ENCODE measurements at regions not wholly inside any gene's neighbourhood (a gene's known extent, or its start where the extent isn't known, plus 50 kb on each side); places are given as distances from the start of the nearest gene placed in this dataset.

DNA sequence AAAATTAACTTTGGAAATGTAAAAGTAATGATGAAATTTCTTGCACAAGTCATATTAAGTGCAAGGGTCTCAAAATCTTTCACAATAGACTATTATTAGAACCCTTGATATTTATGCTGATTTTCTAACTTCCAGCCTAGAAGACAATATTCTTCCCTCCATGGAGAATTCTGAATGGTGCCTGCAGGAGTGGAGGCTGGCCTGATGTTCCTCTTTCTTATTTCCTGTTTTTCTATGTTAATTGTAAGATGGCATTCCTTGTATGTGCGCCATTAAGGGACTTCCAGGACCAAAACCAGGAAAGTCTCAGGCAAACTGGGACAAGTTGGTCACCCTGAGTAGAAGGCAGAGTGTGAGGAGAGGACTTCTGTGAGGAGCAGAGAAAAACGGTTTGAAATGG, 294.9 kb downstream of the DLEU7 start:
- TF ChIP-seq EZH2 (IDR thresholded peaks at IDR 0.05; ENCODE audit: borderline replicate concordance, low read length), result no peak
- no peaks in the 10 kb centered on the region for H3K79me2 ChIP-seq (ENCODE audit: insufficient read depth, low read length)
- no peaks in the 10 kb centered on the region for H3K36me3 ChIP-seq (ENCODE audit: insufficient read depth, low read length)
- H3K4me3 ChIP-seq (ENCODE audit: low read depth, low read length, poor library complexity, severe bottlenecking), result no peak overlapping the region
- H3K9me2 ChIP-seq (ENCODE audit: low read depth, low read length), result no peaks in the 10 kb centered on the region
- peaks cover 1% of the 10 kb centered on the region; the same call in 1 of the 2 replicates for H3K9me3 ChIP-seq (ENCODE audit: low read length)
- no peak overlapping the region for H3K4me2 ChIP-seq (ENCODE audit: low read length)
- H3K4me1 ChIP-seq (ENCODE audit: insufficient read depth, low read length, severe bottlenecking), result peaks cover 13% of the 10 kb centered on the region
- H3K27me3 ChIP-seq (ENCODE audit: insufficient read depth, low read length), result no peaks in the 10 kb centered on the region
- no peaks in the 10 kb centered on the region for H3F3A ChIP-seq (ENCODE audit: insufficient read depth, low read length)
- H2AFZ ChIP-seq (ENCODE audit: low read length), result no peak overlapping the region
- H4K20me1 ChIP-seq (ENCODE audit: insufficient read depth, low read length), result no peaks in the 10 kb centered on the region
- H3K27ac ChIP-seq (ENCODE audit: low read depth, low read length, poor library complexity, severe bottlenecking), result no peak overlapping the region
- H3K9ac ChIP-seq (ENCODE audit: low read length), result no peak overlapping the region

DNA sequence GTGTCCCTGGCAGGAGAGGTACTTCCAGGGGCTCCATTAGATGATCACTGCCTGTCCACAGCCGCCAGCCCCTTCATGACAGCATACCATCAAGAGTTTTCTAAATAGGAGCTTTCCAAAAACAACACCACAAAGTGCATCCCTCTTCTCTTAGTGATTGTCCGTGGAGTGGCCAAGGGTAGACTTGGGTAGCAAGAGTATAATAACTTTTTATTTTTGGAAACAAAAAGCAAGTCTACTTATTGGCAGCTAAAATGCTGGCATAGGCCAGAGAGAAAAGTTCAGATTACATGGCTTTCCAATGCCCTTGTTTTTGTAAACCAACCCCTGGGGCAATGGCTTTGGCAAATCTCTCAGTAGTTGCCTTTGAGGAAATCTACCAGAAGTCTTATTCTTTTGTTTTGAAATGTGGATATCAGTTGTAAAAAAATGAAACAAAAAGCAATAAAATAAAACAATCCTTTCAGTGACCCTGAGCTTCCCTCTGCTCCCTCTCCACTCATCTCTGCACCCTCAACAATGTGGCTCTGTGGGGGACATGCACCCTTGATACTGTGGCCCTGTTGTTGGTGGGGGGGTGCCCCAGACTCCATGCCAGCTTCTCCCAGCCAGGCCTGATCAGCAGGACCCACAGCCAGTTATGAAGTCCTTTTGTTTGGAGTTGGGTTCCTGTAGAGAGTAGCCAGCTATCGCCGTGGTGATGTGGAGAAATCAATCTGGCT, 294.1 kb downstream of the DLEU7 start:
- H3K9me2 ChIP-seq (ENCODE audit: low read depth, low read length), result no peaks in the 10 kb centered on the region
- no peak overlapping the region for H3K4me2 ChIP-seq (ENCODE audit: low read length)
- no peak overlapping the region for H2AFZ ChIP-seq (ENCODE audit: low read length)
- H3K27me3 ChIP-seq (ENCODE audit: insufficient read depth, low read length), result no peaks in the 10 kb centered on the region
- no peak for TF ChIP-seq CTCF (IDR thresholded peaks at IDR 0.05; ENCODE audit: low read length)
- TF ChIP-seq EZH2 (IDR thresholded peaks at IDR 0.05; ENCODE audit: borderline replicate concordance, low read length), result no peak
- H3F3A ChIP-seq (ENCODE audit: insufficient read depth, low read length), result no peaks in the 10 kb centered on the region
- no peak overlapping the region for H3K4me3 ChIP-seq (ENCODE audit: low read depth, low read length, poor library complexity, severe bottlenecking)
- no peaks in the 10 kb centered on the region for H3K79me2 ChIP-seq (ENCODE audit: insufficient read depth, low read length)
- H3K27ac ChIP-seq (ENCODE audit: low read depth, low read length, poor library complexity, severe bottlenecking), result no peak overlapping the region
- peaks cover 4% of the 10 kb centered on the region; the same call in 1 of the 2 replicates for H3K9me3 ChIP-seq (ENCODE audit: low read length)
- H4K20me1 ChIP-seq (ENCODE audit: insufficient read depth, low read length), result no peaks in the 10 kb centered on the region
- H3K4me1 ChIP-seq (ENCODE audit: insufficient read depth, low read length, severe bottlenecking), result peaks cover 5% of the 10 kb centered on the region
- H3K36me3 ChIP-seq (ENCODE audit: insufficient read depth, low read length), result no peaks in the 10 kb centered on the region
- no peak overlapping the region for H3K9ac ChIP-seq (ENCODE audit: low read length)

DNA sequence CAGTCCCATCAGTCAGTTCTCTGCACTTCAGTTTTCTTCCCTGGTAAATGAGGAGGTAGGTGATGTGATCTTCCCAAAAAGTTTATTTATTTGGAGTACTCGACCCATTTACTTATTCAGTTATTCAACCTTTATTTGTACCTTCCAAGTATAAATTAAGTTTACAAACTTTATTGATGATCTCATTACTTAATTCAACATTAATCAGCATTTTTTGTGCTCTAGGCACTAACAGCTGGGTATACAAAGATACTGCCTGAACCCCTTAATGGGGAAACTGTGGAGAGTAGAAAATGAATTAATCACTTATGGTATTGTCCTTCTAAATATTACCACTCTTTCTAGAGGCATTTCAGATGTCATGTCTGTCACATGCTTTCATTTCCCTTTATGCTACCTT, 293.3 kb downstream of the DLEU7 start:
- H4K20me1 ChIP-seq (ENCODE audit: insufficient read depth, low read length), result no peaks in the 10 kb centered on the region
- H3K27me3 ChIP-seq (ENCODE audit: insufficient read depth, low read length), result no peaks in the 10 kb centered on the region
- H3K4me2 ChIP-seq (ENCODE audit: low read length), result no peak overlapping the region
- no peak overlapping the region for H3K27ac ChIP-seq (ENCODE audit: low read depth, low read length, poor library complexity, severe bottlenecking)
- H3K9me3 ChIP-seq (ENCODE audit: low read length), result peaks cover 4% of the 10 kb centered on the region; the same call in 1 of the 2 replicates
- H3K4me1 ChIP-seq (ENCODE audit: insufficient read depth, low read length, severe bottlenecking), result no peaks in the 10 kb centered on the region
- no peak overlapping the region for H2AFZ ChIP-seq (ENCODE audit: low read length)
- H3K9ac ChIP-seq (ENCODE audit: low read length), result no peak overlapping the region
- H3K79me2 ChIP-seq (ENCODE audit: insufficient read depth, low read length), result no peaks in the 10 kb centered on the region
- no peaks in the 10 kb centered on the region for H3K36me3 ChIP-seq (ENCODE audit: insufficient read depth, low read length)
- no peak overlapping the region for H3K4me3 ChIP-seq (ENCODE audit: low read depth, low read length, poor library complexity, severe bottlenecking)
- TF ChIP-seq CTCF (IDR thresholded peaks at IDR 0.05; ENCODE audit: low read length) (no peak), EZH2 (IDR thresholded peaks at IDR 0.05; ENCODE audit: borderline replicate concordance, low read length) (no peak)
- no peaks in the 10 kb centered on the region for H3F3A ChIP-seq (ENCODE audit: insufficient read depth, low read length)
- H3K9me2 ChIP-seq (ENCODE audit: low read depth, low read length), result no peaks in the 10 kb centered on the region

Measured in OCI-LY1 (cell line).